Effector CD4-positive, alpha-beta T cell (primary cell): ENCODE measurements at regions not wholly inside any gene's neighbourhood (a gene's known extent, or its start where the extent isn't known, plus 50 kb on each side); places are given as distances from the start of the nearest gene placed in this dataset.
"Not testable (repeated sequence)": the region's sequence is repeated elsewhere in the genome, so short reads cannot be mapped to it uniquely, and the experiment has no call there.

Source experiments
- DNase-seq: peaks from one replicate; pipeline ENCODE4 v3.0.0-alpha.2; 2020

DNA sequence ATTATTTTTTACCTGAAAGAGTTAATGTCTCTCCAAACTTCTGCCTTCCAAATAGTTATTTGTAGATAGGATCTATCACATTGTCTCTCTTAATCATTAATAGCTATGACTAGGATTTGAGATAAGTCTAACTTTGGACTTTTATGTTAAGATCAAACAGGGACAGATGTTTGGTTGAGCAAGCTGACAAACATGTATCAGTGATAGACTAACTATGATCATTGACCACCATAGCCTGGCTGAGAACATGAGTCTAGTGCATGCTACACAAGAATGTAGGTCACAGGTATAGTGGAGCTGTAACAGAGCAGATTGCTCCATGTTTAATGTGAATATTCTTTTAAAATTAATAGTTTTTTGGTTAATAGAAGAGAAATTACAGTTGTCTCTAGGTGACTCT lies 52.0 kb downstream of the SYT15B start:
- not testable (repeated sequence) for DNase-seq

GRCh38 chr10:47710443-47710842 lies 52.9 kb downstream of the SYT15B start:
- DNase-seq, result not testable (repeated sequence)

DNA sequence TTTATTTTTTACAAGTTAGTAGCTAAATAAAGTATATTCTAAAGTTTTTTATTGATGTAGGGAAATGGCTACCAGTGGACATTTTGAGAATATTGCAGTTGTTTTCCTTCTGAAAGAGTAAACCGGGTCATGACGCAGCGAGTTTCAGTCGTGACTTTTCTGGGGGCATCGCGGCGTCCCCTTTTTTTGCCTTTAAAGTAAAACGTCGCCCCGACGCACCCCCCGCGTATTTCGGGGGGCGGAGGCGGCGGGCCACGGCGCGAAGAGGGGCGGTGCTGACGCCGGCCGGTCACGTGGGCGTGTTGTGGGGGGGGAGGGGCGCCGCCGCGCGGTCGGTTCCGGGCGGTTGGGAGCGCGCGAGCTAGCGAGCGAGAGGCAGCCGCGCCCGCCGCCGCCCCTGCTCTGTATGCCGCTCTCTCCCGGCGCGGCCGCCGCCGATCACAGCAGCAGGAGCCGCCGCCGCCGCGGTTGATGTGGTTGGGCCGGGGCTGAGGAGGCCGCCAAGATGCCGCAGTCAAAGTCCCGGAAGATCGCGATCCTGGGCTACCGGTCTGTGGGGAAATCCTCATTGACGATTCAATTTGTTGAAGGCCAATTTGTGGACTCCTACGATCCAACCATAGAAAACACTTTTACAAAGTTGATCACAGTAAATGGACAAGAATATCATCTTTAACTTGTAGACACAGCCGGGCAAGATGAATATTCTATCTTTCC lies 57.5 kb downstream of the SYT15B start:
- DNase-seq, result peak; percentile 18

DNA sequence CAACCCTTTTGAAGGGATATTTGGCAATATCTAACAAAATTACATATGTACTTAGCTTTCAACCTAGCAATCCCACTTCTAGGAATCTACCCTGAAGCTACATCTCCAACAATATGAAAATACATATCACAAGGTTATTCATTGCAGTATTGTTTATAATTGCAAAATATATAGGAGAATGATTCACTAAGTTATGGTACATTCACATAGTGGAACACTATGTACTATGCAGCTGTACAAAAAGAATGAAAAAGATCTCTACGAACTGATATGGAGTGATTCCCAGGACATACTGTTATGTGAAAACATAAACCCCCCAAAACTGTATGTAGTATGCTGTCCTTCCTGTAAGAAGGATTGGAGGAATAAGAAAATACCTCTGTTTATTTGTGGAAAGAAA lies 62.1 kb downstream of the SYT15B start:
- not testable (repeated sequence) for DNase-seq

- DNase-seq, result not testable (repeated sequence)
Measured at GRCh38 chr10:47699854-47700253, 63.5 kb downstream of the SYT15B start.

GRCh38 chr10:47696170-47696569 lies 67.2 kb downstream of the SYT15B start:
- DNase-seq, result not testable (repeated sequence)

GRCh38 chr10:47695149-47695548 lies 68.2 kb downstream of the SYT15B start:
- DNase-seq, result not testable (repeated sequence)

GRCh38 chr10:47690304-47690703 lies 73.1 kb downstream of the SYT15B start:
- DNase-seq, result not testable (repeated sequence)

DNA sequence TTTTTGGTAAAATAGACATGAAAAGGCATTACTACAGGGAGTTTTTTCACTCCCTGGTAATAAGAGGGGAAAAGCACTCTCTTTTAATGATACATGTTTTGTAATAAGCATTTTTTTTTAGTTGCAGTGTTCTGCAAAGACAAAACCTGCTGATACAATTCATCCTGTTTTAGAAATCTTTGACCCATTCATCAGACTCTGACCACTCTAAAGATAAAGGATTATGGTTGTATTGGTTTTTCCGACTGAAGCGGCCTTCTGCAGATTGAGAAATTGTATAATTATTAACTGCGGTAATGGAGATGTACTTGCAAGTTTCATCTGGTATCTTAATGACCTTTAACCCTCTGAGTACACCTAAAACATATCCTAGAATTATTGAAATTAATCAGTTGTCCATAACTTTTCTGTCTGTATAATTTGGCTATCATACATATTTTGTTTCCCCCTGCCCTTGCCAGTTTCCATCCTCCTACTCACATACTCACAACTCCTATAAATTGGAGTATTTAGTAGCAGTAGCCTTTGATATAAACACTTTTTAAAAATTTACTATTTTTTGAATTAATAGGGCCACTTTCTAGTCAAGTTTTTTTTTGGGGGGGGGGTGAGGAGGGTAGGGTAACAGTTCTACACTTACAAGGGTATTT lies 79.4 kb downstream of the SYT15B start:
- DNase-seq, result not testable (repeated sequence)

GRCh38 chr10:47681638-47681990 lies 81.8 kb downstream of the SYT15B start:
- not testable (repeated sequence) for DNase-seq

- not testable (repeated sequence) for DNase-seq
Measured at GRCh38 chr10:47680848-47681637, 82.3 kb downstream of the SYT15B start.

GRCh38 chr10:47676102-47676501 lies 87.3 kb downstream of the SYT15B start:
- not testable (repeated sequence) for DNase-seq

- DNase-seq, result not testable (repeated sequence)
Measured at GRCh38 chr10:47675577-47675976, 87.8 kb downstream of the SYT15B start.

- not testable (repeated sequence) for DNase-seq
Measured at GRCh38 chr10:47673128-47673527, 90.3 kb downstream of the SYT15B start.

- not testable (repeated sequence) for DNase-seq
Measured at GRCh38 chr10:47670857-47671256, 92.5 kb downstream of the SYT15B start.

DNA sequence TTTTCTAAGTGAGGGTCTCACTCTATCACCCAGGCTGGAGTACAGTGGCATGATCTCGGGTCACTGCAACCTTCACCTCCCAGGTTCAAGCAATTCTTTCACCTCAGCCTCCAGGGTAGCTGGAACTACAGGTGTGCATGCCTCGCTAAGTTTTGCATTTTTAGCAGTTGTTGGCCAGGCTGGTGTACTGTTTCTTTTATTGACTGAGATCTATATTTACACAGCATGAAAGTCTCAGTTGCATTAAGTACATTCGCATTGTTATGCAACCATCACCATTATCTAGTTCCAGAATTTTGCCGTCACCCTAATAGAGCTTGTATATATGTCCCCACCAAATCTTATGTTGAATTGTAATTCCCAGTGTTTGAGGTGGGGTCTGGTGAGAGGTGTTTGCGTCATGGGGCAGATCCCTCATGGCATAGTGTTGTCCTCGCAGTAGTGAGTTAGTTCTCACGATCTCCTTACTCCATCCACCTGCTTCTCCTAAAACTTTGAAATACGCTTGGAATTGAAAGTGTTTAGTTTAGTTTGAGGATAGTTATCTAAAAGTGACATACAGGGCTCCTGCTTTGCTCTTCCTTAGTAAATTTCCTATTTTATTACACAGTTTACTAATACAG lies 101.3 kb downstream of the SYT15B start:
- DNase-seq, result not testable (repeated sequence)

DNA sequence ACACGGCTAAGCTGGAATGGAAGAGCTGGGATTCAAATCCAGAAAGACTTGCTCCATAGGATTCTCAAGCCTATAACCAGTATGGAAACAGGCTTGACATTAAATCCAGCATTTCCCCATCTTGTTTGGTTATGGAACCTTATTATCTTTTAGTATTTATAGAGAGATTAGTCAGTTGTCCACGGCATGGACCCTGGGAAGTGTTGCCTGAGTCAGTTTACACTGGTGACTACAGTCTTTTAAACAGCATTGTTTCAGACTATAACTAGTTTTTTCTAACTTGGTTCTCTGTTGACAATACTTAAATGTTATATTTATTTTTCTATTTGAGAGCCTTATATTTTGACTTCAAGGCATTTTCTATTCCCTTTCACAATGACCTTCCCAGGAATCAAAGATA lies 106.7 kb downstream of the SYT15B start:
- DNase-seq, result not testable (repeated sequence)

DNA sequence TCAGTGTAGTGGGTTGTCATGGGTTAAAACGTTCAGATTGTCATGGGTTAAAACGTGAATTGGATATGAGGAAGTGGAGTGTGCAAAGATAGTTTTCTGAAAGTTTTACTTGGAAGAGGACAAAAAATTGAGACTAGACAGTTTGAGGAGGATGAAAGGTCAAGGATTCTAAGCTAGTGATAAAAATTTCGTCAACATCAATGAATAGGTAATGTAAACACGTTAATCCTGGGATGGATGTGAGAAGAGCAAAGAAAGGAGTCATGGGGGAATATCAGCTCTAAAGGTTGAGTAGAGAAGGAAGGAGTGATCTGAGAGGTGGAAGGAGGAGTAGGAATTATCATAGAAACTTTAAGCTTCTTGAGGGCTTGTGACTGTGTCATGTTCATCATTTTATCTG lies 109.2 kb downstream of the SYT15B start:
- DNase-seq, result not testable (repeated sequence)

- not testable (repeated sequence) for DNase-seq
Measured at GRCh38 chr10:47648594-47648993, 114.8 kb downstream of the SYT15B start.

- DNase-seq, result not testable (repeated sequence)
Measured at GRCh38 chr10:47647523-47648101, 115.8 kb downstream of the SYT15B start.

DNA sequence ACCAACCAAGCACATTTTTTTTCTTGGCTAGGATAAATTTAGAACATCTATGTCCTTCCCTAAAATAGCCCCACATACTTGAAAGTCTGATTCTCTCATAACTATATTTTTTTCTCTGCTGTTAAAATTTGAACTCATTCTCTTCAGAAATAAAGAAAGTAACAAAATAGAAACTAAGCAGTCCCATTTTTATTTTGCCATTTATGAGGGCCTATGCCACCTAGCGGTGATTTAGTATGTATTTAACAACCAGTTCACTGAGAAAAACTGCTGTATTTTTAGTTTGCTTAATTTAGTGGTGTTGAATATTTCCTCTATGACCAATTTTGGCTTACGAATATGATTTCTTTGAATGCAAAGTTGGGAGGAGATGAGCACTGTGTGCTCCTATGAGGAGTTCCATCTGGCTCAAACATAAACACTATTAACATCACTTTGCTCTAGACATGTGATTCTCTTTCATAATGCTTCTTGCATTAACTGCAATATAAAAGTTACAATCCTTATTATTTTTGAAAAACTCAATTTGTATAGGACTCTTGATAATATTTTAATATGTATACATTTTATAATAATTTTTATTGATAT lies 116.6 kb downstream of the SYT15B start:
- not testable (repeated sequence) for DNase-seq

- not testable (repeated sequence) for DNase-seq
Measured at GRCh38 chr10:47626975-47627374, 103.5 kb upstream of the AGAP9 start.
